Cardiac muscle cell (in vitro differentiated cells and primary cell): ENCODE measurements at regions not wholly inside any gene's neighbourhood (a gene's known extent, or its start where the extent isn't known, plus 50 kb on each side); places are given as distances from the start of the nearest gene placed in this dataset.

Experiments
- DNase-seq, 2 donors: peaks; one replicate each; pipeline versions ENCODE4 v3.0.0 to v3.0.0-alpha.2; 2010 to 2017; ENCODE audit warnings: low read depth in 1 of 2, low spot score in 1 of 2
- H3K27ac ChIP-seq: fragments of 200-600 bp; sonication (generic); 2 replicates; pipeline ENCODE4 v1.5.1; 2016
- H3K27me3 ChIP-seq: fragments of 200-600 bp; sonication (generic); 2 replicates; pipeline ENCODE4 v1.6.0; 2016; ENCODE audit warnings: control low read depth
- H3K36me3 ChIP-seq: fragments of 200-600 bp; sonication (generic); 2 replicates; pipeline ENCODE4 v1.5.1; 2016; ENCODE audit warnings: control low read depth
- H3K4me1 ChIP-seq: fragments of 200-600 bp; sonication (generic); 2 replicates; pipeline ENCODE4 v1.8.1; 2017; ENCODE audit warnings: low read depth, mild to moderate bottlenecking, mixed run types
- H3K4me3 ChIP-seq: fragments of 200-600 bp; sonication (generic); 2 replicates; pipeline ENCODE4 v1.5.1; 2016; ENCODE audit warnings: mild to moderate bottlenecking
- H3K9me3 ChIP-seq: fragments of 200-600 bp; sonication (generic); 2 replicates; pipeline ENCODE4 v1.5.1; 2017; ENCODE audit warnings: low read depth, mild to moderate bottlenecking, control low read depth
- TF ChIP-seq, protein P1 (sequence below): IDR thresholded peaks from 2 replicates; pipeline ENCODE4 v1.5.1; 2012; ENCODE audit warnings: low read depth, mild to moderate bottlenecking, low read length

DNA sequence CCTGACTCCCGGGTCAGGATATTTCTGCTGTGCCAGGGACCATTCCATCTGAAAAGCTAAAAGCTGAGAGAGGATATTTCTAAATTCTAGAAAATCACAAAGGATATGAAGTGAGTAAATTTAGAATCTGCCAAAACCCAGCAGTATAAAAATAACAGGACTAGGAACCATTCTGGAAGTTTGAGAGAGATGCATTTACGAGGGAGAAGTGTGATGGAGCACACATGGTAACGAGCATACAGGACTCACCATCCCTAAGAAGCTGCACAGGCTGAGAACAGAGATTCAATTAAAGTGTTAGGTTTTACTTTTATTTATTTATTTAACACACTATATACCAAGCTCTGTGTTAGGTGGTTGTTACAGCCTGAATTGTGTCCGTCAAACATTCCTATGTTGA is 116.3 kb downstream of the GLUL start:
- Histone ChIP-seq H3K27ac (no peak overlapping the region), H3K9me3 (no peaks in the 10 kb centered on the region), H3K4me3 (no peak overlapping the region), H3K27me3 (no peaks in the 10 kb centered on the region), H3K36me3 (no peaks in the 10 kb centered on the region), H3K4me1 (no peaks in the 10 kb centered on the region)
- TF ChIP-seq, protein P1, sequence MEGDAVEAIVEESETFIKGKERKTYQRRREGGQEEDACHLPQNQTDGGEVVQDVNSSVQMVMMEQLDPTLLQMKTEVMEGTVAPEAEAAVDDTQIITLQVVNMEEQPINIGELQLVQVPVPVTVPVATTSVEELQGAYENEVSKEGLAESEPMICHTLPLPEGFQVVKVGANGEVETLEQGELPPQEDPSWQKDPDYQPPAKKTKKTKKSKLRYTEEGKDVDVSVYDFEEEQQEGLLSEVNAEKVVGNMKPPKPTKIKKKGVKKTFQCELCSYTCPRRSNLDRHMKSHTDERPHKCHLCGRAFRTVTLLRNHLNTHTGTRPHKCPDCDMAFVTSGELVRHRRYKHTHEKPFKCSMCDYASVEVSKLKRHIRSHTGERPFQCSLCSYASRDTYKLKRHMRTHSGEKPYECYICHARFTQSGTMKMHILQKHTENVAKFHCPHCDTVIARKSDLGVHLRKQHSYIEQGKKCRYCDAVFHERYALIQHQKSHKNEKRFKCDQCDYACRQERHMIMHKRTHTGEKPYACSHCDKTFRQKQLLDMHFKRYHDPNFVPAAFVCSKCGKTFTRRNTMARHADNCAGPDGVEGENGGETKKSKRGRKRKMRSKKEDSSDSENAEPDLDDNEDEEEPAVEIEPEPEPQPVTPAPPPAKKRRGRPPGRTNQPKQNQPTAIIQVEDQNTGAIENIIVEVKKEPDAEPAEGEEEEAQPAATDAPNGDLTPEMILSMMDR, result no peak
- DNase-seq, result no peak

DNA sequence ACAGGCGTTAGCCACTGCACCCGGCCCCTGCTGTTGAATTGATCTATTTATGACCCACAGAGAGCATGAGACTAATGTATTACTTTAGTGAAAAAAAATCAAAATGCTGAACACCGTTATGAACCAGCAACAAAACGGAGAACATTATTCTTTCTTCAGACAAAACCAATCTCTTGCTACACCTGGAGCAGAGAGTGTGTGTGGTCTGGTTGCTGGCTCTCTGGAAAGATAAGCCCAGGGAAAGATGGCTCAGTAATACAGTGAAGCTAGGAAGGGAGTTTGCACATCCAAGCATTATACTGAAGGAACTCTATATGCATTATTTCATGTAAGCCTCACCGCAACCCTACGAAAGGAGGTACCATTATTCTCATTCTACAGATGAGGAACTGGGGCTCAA is 117.0 kb downstream of the GLUL start:
- Histone ChIP-seq H3K27me3 (no peaks in the 10 kb centered on the region), H3K9me3 (no peaks in the 10 kb centered on the region), H3K36me3 (no peaks in the 10 kb centered on the region), H3K27ac (no peak overlapping the region), H3K4me1 (no peaks in the 10 kb centered on the region), H3K4me3 (no peak overlapping the region)
- DNase-seq, result no peak
- TF ChIP-seq, protein P1, result no peak

DNA sequence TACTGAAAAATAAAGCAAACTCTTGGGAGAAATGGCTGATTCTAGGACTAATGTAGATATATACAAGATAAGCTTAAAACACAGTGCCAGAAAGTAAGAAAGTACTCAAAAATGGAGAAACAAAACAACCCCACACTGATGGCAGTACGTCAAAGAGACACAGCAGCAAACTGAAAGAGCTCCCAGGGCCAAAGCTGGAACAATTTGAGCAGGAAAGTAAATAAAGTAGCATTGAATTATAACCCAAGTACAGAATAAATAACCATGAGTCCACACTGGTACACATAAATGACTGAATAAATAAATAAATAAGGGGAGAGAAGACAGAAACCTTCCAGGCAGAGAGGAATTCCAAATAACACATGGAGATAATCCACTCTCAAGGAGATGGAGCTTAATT is 120.9 kb downstream of the GLUL start:
- no peaks in the 10 kb centered on the region for H3K36me3 ChIP-seq
- no peak overlapping the region for H3K27ac ChIP-seq
- no peaks in the 10 kb centered on the region for H3K4me1 ChIP-seq
- TF ChIP-seq, protein P1, result no peak
- H3K9me3 ChIP-seq, result no peaks in the 10 kb centered on the region
- H3K27me3 ChIP-seq, result no peaks in the 10 kb centered on the region
- no peak overlapping the region for H3K4me3 ChIP-seq
- DNase-seq, result no peak

DNA sequence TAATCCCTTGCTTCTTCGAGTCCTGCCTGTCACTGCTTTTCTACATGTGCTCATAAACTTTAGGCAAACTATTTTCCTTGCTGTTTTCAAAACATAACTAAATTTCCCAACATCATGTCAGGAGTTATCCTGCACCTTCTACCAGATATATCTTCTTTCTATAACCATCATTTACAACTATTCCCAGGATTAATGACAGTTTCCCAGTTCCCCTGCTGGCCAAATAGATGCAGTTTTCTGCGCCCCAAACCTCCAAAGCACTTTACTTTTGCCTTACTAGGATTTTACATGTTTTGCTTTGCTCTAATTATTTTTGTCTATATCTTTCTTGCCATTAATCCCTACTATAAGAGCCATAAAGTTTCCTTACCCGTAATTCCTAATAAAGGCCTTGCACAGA is 122.5 kb downstream of the GLUL start:
- no peak for DNase-seq
- no peaks in the 10 kb centered on the region for H3K36me3 ChIP-seq
- TF ChIP-seq, protein P1, result no peak

DNA sequence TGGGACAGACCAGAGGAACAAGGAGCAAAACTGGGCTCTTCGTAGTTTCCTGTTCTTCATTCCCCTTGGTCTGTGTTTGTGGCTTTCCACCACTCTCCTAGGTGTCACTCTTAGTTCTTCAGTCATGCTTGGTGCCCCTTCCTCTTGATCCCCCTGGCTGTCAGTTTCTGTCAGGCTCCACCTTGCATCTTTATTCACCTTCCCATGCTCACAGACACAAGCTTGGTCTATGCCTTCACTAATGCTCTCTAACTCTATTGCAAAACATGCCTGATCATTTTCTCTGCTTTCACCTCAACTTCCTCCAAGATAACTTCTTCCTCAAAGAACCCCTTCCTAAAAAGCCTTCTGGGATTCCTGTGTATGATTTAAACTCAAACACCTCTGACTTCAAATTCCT is 122.9 kb downstream of the GLUL start:
- H3K4me1 ChIP-seq, result no peaks in the 10 kb centered on the region
- no peaks in the 10 kb centered on the region for H3K27me3 ChIP-seq
- no peak for DNase-seq
- TF ChIP-seq, protein P1, result no peak
- no peak overlapping the region for H3K27ac ChIP-seq
- H3K4me3 ChIP-seq, result no peak overlapping the region
- no peaks in the 10 kb centered on the region for H3K36me3 ChIP-seq
- H3K9me3 ChIP-seq, result no peaks in the 10 kb centered on the region

More for the DNA sequence above, 122.5 kb downstream of the GLUL start:
- Histone ChIP-seq H3K27me3 (no peaks in the 10 kb centered on the region), H3K27ac (no peak overlapping the region), H3K9me3 (no peaks in the 10 kb centered on the region), H3K4me1 (no peaks in the 10 kb centered on the region), H3K4me3 (no peak overlapping the region)

DNA sequence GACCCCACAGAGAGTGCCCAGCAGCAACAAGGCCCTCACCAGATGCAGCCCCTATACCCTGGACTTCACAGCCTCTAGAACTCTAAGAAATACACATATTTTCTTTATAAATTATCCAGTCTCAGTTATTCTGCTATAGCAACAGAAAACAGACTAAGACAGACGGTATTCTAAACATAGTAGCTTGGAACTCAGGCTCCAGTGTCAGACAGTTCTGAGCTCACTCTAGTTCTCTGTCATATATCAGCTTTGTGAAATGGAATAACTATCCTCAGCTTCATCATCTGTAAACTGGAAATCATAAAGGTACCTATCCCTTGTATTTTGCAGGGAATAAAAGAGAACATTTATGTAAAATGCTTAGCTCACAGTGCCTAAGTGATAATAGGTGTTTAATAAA is 127.4 kb downstream of the GLUL start:
- no peak overlapping the region for H3K4me3 ChIP-seq
- TF ChIP-seq, protein P1, result no peak
- H3K36me3 ChIP-seq, result no peaks in the 10 kb centered on the region
- H3K9me3 ChIP-seq, result no peaks in the 10 kb centered on the region
- H3K4me1 ChIP-seq, result peaks cover 14% of the 10 kb centered on the region
- no peak overlapping the region for H3K27ac ChIP-seq
- H3K27me3 ChIP-seq, result no peaks in the 10 kb centered on the region
- DNase-seq, result no peak
